Loucy (cell line): ENCODE measurements at regions not wholly inside any gene's neighbourhood (a gene's known extent, or its start where the extent isn't known, plus 50 kb on each side); places are given as distances from the start of the nearest gene placed in this dataset.

ENCODE experiments used
- H2AFZ ChIP-seq: fragments of 200-600 bp; sonication (generic); 2 replicates; pipeline ENCODE4 v1.6.0; 2016; ENCODE audit warnings: antibody characterized with exemption, mild to moderate bottlenecking, low read length, moderate library complexity
- H3F3A ChIP-seq: fragments of 200-600 bp; 2 replicates; pipeline ENCODE4 v1.6.0; 2016; ENCODE audit warnings: antibody characterized with exemption, low read depth, mild to moderate bottlenecking
- H3K27me3 ChIP-seq: fragments of 200-600 bp; sonication (generic); 2 replicates; pipeline ENCODE4 v1.6.1; 2014; ENCODE audit warnings: low read length, mild to moderate bottlenecking; ENCODE audit not compliant: insufficient read depth, poor library complexity, severe bottlenecking
- H3K36me3 ChIP-seq: fragments of 200-600 bp; sonication (generic); 2 replicates; pipeline ENCODE4 v1.6.1; 2016; ENCODE audit warnings: low read length; ENCODE audit not compliant: insufficient read depth
- H3K4me1 ChIP-seq: fragments of 200-600 bp; sonication (generic); 2 replicates; pipeline ENCODE4 v1.5.1; 2014; ENCODE audit warnings: low read length, mild to moderate bottlenecking; ENCODE audit not compliant: insufficient read depth, poor library complexity, severe bottlenecking
- H3K4me2 ChIP-seq: fragments of 200-600 bp; sonication (generic); 2 replicates; pipeline ENCODE4 v1.6.0; 2014; ENCODE audit warnings: antibody characterized with exemption, low read length, low read depth, mild to moderate bottlenecking; ENCODE audit not compliant: poor library complexity, severe bottlenecking
- H3K4me3 ChIP-seq: fragments of 200-600 bp; sonication (generic); 2 replicates; pipeline ENCODE4 v1.5.1; 2014; ENCODE audit warnings: low read length, mild to moderate bottlenecking, mixed read lengths; ENCODE audit not compliant: poor library complexity, severe bottlenecking
- H3K79me2 ChIP-seq: fragments of 200-600 bp; sonication (generic); 2 replicates; pipeline ENCODE4 v1.6.1; 2014; ENCODE audit warnings: low read length; ENCODE audit not compliant: insufficient read depth
- H3K9ac ChIP-seq: fragments of 200-600 bp; sonication (generic); 2 replicates; pipeline ENCODE4 v1.6.0; 2014; ENCODE audit warnings: mild to moderate bottlenecking, low read depth, low read length, moderate library complexity; ENCODE audit not compliant: poor library complexity, severe bottlenecking
- H3K9me2 ChIP-seq: fragments of 200-600 bp; sonication (generic); replicated peaks from 2 replicates; pipeline ENCODE4 v1.6.1; 2016; ENCODE audit warnings: low read depth, low read length, mixed read lengths
- H3K9me3 ChIP-seq: fragments of 200-600 bp; sonication (generic); 2 replicates; pipeline ENCODE4 v1.6.1; 2014; ENCODE audit warnings: mild to moderate bottlenecking, antibody characterized with exemption, low read length, low read depth; ENCODE audit not compliant: insufficient read depth
- H4K20me1 ChIP-seq: fragments of 200-600 bp; sonication (generic); 2 replicates; pipeline ENCODE4 v1.6.0; 2014; ENCODE audit warnings: antibody characterized with exemption, low read length, mild to moderate bottlenecking; ENCODE audit not compliant: insufficient read depth, poor library complexity, severe bottlenecking
- EZH2phosphoT487 ChIP-seq: fragments of 200-600 bp; IDR thresholded peaks from 2 replicates; pipeline ENCODE4 v1.6.1; 2018; ENCODE audit warnings: antibody characterized with exemption, mild to moderate bottlenecking, moderate library complexity, borderline replicate concordance
- TF ChIP-seq, protein P1 (sequence below): fragments of 200-600 bp; sonication (generic); conservative IDR thresholded peaks from 2 replicates; pipeline ENCODE4 v1.5.1; 2014; ENCODE audit warnings: mild to moderate bottlenecking, antibody characterized with exemption, low read length

DNA sequence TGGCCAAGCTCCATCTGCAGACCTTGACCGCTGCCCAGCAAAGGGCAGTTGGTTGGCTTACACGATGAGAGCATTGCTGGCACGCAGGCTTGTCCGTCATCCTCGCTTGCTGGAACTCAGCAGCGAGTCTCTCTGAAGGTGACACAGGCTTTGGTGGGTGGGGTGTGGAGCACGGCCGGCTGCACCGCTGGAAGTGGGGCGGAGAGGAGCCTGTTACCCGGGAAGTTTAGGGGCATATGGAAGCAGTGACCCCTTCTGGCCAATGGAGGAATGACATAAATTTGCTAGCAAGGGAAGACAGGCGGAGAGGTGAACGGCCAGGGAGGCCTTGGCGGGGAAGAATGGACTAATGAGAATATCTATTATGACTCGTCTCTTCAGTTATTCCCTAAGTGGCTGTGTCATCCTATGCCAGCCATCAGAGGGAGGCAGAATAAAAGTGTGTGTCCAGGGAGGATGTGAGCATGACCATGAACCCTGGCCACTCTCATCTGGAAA is 65.9 kb upstream of the SDK2 start:
- H3K4me1 ChIP-seq = peaks cover 29% of the 10 kb centered on the region
- no peak overlapping the region for H3K4me2 ChIP-seq
- H3K9me3 ChIP-seq = no peaks in the 10 kb centered on the region
- H3K79me2 ChIP-seq = no peaks in the 10 kb centered on the region
- no peak overlapping the region for H3K4me3 ChIP-seq
- no peaks in the 10 kb centered on the region for H4K20me1 ChIP-seq
- H2AFZ ChIP-seq = no peak overlapping the region
- TF ChIP-seq, protein P1, sequence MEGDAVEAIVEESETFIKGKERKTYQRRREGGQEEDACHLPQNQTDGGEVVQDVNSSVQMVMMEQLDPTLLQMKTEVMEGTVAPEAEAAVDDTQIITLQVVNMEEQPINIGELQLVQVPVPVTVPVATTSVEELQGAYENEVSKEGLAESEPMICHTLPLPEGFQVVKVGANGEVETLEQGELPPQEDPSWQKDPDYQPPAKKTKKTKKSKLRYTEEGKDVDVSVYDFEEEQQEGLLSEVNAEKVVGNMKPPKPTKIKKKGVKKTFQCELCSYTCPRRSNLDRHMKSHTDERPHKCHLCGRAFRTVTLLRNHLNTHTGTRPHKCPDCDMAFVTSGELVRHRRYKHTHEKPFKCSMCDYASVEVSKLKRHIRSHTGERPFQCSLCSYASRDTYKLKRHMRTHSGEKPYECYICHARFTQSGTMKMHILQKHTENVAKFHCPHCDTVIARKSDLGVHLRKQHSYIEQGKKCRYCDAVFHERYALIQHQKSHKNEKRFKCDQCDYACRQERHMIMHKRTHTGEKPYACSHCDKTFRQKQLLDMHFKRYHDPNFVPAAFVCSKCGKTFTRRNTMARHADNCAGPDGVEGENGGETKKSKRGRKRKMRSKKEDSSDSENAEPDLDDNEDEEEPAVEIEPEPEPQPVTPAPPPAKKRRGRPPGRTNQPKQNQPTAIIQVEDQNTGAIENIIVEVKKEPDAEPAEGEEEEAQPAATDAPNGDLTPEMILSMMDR = peak; percentile 94
- TF ChIP-seq EZH2phosphoT487 = no peak
- H3K27me3 ChIP-seq = no peaks in the 10 kb centered on the region
- no peaks in the 10 kb centered on the region for H3K9me2 ChIP-seq
- no peaks in the 10 kb centered on the region for H3F3A ChIP-seq
- H3K9ac ChIP-seq = no peak overlapping the region
- H3K36me3 ChIP-seq = no peaks in the 10 kb centered on the region

DNA sequence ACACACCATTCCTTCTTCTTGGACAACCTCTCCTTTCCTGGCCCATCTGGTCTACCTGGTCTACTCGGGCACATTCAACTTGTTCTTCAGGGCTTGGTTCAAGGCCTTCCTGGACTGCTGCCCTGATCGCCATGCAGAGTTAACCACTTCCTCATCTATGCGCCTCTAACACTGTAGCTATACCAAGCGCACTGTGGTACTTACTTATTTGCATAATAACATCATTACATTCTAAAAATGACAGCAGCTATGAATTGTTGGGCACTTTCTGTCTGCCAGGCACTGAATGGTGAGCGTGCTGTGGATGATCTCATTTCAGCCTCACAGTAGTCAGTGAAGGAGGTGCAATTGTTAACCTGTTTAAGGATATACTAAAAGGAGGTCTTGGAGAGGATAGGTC is 66.9 kb upstream of the SDK2 start:
- no peaks in the 10 kb centered on the region for H3K79me2 ChIP-seq
- H3K4me1 ChIP-seq = peaks cover 26% of the 10 kb centered on the region
- no peaks in the 10 kb centered on the region for H4K20me1 ChIP-seq
- no peak for TF ChIP-seq EZH2phosphoT487
- TF ChIP-seq, protein P1 = no peak
- peak overlapping the region; percentile 39 for H3K4me2 ChIP-seq
- H3K27me3 ChIP-seq = no peaks in the 10 kb centered on the region
- H2AFZ ChIP-seq = peak overlapping the region; percentile 36; the same call in 1 of the 2 replicates
- peak overlapping the region; percentile 1 for H3K9ac ChIP-seq
- H3K9me2 ChIP-seq = no peaks in the 10 kb centered on the region
- H3K9me3 ChIP-seq = no peaks in the 10 kb centered on the region
- no peaks in the 10 kb centered on the region for H3F3A ChIP-seq
- no peaks in the 10 kb centered on the region for H3K36me3 ChIP-seq
- no peak overlapping the region for H3K4me3 ChIP-seq

DNA sequence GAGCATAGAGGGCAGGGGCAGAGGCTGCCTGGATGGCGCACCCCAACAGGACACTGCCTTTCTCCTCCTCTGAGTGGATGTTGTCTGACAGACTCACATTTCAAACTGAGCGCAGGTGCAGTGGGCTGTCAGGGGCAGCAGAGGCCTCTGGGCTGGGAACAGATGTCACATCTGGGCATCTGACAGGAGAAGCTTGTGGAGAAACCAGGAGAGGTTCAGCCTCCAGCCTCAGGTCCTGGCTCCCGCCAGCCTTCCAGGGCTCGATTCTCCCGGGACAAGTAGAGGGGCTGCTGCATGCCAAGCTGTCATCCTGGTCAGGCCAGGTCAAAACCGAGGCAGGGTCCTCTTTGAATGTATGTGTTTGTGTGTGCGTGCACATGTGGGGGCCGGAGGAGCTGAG is 67.7 kb upstream of the SDK2 start:
- Histone ChIP-seq H3K79me2 (no peaks in the 10 kb centered on the region), H3K27me3 (no peaks in the 10 kb centered on the region), H3K9me3 (no peaks in the 10 kb centered on the region), H3K36me3 (no peaks in the 10 kb centered on the region), H3F3A (no peaks in the 10 kb centered on the region), H4K20me1 (no peaks in the 10 kb centered on the region), H2AFZ (no peak overlapping the region), H3K4me3 (no peak overlapping the region), H3K9ac (peak overlapping the region; percentile 1), H3K9me2 (no peaks in the 10 kb centered on the region), H3K4me2 (no peak overlapping the region), H3K4me1 (peaks cover 18% of the 10 kb centered on the region)
- TF ChIP-seq, protein P1 = no peak
- TF ChIP-seq EZH2phosphoT487 = no peak
